ENCODE measurements at regions not wholly inside any gene's neighbourhood (a gene's known extent, or its start where the extent isn't known, plus 50 kb on each side); places are given as distances from the start of the nearest gene placed in this dataset.
"Not testable (repeated sequence)": the region's sequence is repeated elsewhere in the genome, so short reads cannot be mapped to it uniquely, and the experiment has no call there.

DNA sequence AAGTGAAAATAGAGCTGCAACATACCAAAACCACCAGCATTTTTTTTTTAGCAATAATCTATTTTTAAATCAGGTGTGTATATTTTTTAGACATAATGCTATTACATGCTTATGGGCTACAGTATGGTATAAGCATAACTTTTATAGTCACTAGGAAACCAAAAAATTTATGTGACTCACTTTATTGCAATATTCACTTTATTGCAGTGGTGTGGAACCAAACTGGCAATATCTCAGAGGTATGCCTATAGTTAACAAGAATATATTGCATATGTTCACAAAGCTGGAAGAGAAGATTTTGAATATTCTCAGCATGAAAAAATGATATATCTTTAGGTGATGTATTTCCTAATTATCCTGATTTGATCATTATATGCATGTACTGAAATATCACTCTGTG is 128.8 kb upstream of the PLGLB2 start:
- H3K27me3 ChIP-seq (replicated peaks; ENCODE audit: control insufficient read depth, insufficient read depth, low read length); H3K4me3 ChIP-seq (ENCODE audit: low read depth, low read length); H3K4me1 ChIP-seq; BruUV-seq (replicated peaks); H3K9me3 ChIP-seq; H3K27me3 Mint-ChIP-seq (ENCODE audit: insufficient read depth, unreplicated experiment); CTCF ChIA-PET; POLR2A ChIA-PET; H3K9me3 Mint-ChIP-seq (ENCODE audit: unreplicated experiment); intact Hi-C loops (cut with micrococcal nuclease; ENCODE audit: unreplicated experiment); H3K36me3 ChIP-seq (ENCODE audit: control insufficient read depth, insufficient read depth, low read length); H3K27ac Mint-ChIP-seq (ENCODE audit: unreplicated experiment); H3K4me3 Mint-ChIP-seq (ENCODE audit: unreplicated experiment); DNase-seq; H3K36me3 Mint-ChIP-seq (ENCODE audit: insufficient read depth, unreplicated experiment); H3K4me1 Mint-ChIP-seq (ENCODE audit: low read depth, unreplicated experiment): not testable (repeated sequence)

- H3K27me3 ChIP-seq (replicated peaks; ENCODE audit: control insufficient read depth, insufficient read depth, low read length); H3K9me3 Mint-ChIP-seq (ENCODE audit: unreplicated experiment); DNase-seq; POLR2A ChIA-PET; CTCF ChIA-PET; H3K4me3 ChIP-seq (ENCODE audit: low read depth, low read length); H3K4me3 Mint-ChIP-seq (ENCODE audit: unreplicated experiment); H3K27me3 Mint-ChIP-seq (ENCODE audit: insufficient read depth, unreplicated experiment); intact Hi-C loops (cut with micrococcal nuclease; ENCODE audit: unreplicated experiment); H3K27ac Mint-ChIP-seq (ENCODE audit: unreplicated experiment); H3K4me1 ChIP-seq; H3K36me3 ChIP-seq (ENCODE audit: control insufficient read depth, insufficient read depth, low read length); H3K36me3 Mint-ChIP-seq (ENCODE audit: insufficient read depth, unreplicated experiment); BruUV-seq (replicated peaks); H3K4me1 Mint-ChIP-seq (ENCODE audit: low read depth, unreplicated experiment); H3K9me3 ChIP-seq: not testable (repeated sequence)
Measured at GRCh38 chr2:87621139-87621538, 126.7 kb upstream of the PLGLB2 start.

DNA sequence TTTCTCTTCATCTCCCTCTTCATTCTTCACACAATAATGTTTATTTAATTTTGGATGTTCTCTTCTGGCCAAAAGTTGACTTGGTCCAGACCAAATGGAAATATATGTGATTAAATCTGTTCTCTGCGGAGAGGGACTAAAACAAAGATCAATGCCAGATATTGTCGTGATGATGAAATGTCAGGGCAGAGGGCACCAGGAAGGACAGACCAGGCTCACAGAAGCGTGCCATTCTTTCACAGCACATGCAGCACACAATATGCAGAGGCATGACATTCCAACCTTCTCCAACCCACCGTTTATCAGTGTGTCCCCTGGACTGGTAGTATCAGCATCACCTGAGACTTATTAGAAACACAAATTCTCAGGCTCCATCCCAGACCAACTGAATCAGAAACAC is 125.2 kb upstream of the PLGLB2 start:
- H3K36me3 Mint-ChIP-seq (ENCODE audit: insufficient read depth, unreplicated experiment); H3K4me1 Mint-ChIP-seq (ENCODE audit: low read depth, unreplicated experiment); intact Hi-C loops (cut with micrococcal nuclease; ENCODE audit: unreplicated experiment): not testable (repeated sequence)

GRCh38 chr2:87629491-87630458 is 118.1 kb upstream of the PLGLB2 start:
- POLR2A ChIA-PET; CTCF ChIA-PET; intact Hi-C loops (cut with micrococcal nuclease; ENCODE audit: unreplicated experiment); H3K4me1 Mint-ChIP-seq (ENCODE audit: low read depth, unreplicated experiment); H3K36me3 Mint-ChIP-seq (ENCODE audit: insufficient read depth, unreplicated experiment); H3K27me3 Mint-ChIP-seq (ENCODE audit: insufficient read depth, unreplicated experiment); H3K9me3 Mint-ChIP-seq (ENCODE audit: unreplicated experiment); H3K36me3 ChIP-seq (ENCODE audit: control insufficient read depth, insufficient read depth, low read length); H3K4me3 ChIP-seq (ENCODE audit: low read depth, low read length); H3K4me1 ChIP-seq; H3K9me3 ChIP-seq; H3K27me3 ChIP-seq (replicated peaks; ENCODE audit: control insufficient read depth, insufficient read depth, low read length); H3K4me3 Mint-ChIP-seq (ENCODE audit: unreplicated experiment); DNase-seq; BruUV-seq (replicated peaks); H3K27ac Mint-ChIP-seq (ENCODE audit: unreplicated experiment): not testable (repeated sequence)

More for the DNA sequence above, 125.2 kb upstream of the PLGLB2 start:
- POLR2A ChIA-PET; H3K9me3 Mint-ChIP-seq (ENCODE audit: unreplicated experiment); DNase-seq; H3K4me1 ChIP-seq; H3K36me3 ChIP-seq (ENCODE audit: control insufficient read depth, insufficient read depth, low read length); H3K27me3 ChIP-seq (replicated peaks; ENCODE audit: control insufficient read depth, insufficient read depth, low read length); H3K4me3 ChIP-seq (ENCODE audit: low read depth, low read length); H3K27me3 Mint-ChIP-seq (ENCODE audit: insufficient read depth, unreplicated experiment); H3K9me3 ChIP-seq; CTCF ChIA-PET; H3K27ac Mint-ChIP-seq (ENCODE audit: unreplicated experiment); H3K4me3 Mint-ChIP-seq (ENCODE audit: unreplicated experiment); BruUV-seq (replicated peaks): not testable (repeated sequence)

DNA sequence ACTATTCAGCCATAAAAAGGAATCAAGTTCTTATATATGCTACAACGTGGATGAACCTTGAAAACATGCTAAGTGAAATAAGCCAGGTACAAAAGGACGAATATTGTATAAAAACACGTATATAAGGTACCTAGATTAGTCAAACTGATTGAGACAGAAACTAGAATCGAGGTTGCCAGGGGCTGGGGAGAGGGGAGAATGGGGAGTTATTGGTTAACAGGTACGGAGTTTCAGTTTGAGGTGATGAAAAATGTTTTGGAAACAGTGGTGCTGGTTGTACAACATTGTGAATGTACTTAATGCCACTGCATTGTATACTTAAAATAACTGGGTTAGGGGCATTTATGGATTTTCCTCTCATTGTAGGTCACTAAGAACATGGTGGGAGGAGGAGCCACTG is 117.0 kb upstream of the PLGLB2 start:
- H3K4me3 Mint-ChIP-seq (ENCODE audit: unreplicated experiment), result not testable (repeated sequence)

GRCh38 chr2:87631402-87631801 is 116.5 kb upstream of the PLGLB2 start:
- H3K4me1 ChIP-seq; H3K27me3 ChIP-seq (replicated peaks; ENCODE audit: control insufficient read depth, insufficient read depth, low read length); H3K27me3 Mint-ChIP-seq (ENCODE audit: insufficient read depth, unreplicated experiment); H3K27ac Mint-ChIP-seq (ENCODE audit: unreplicated experiment); H3K4me1 Mint-ChIP-seq (ENCODE audit: low read depth, unreplicated experiment); CTCF ChIA-PET; H3K36me3 ChIP-seq (ENCODE audit: control insufficient read depth, insufficient read depth, low read length); BruUV-seq (replicated peaks); H3K36me3 Mint-ChIP-seq (ENCODE audit: insufficient read depth, unreplicated experiment); POLR2A ChIA-PET; H3K9me3 ChIP-seq; H3K4me3 Mint-ChIP-seq (ENCODE audit: unreplicated experiment); H3K4me3 ChIP-seq (ENCODE audit: low read depth, low read length); DNase-seq; H3K9me3 Mint-ChIP-seq (ENCODE audit: unreplicated experiment); intact Hi-C loops (cut with micrococcal nuclease; ENCODE audit: unreplicated experiment): not testable (repeated sequence)

More for the DNA sequence above, 117.0 kb upstream of the PLGLB2 start:
- H3K27ac Mint-ChIP-seq (ENCODE audit: unreplicated experiment); intact Hi-C loops (cut with micrococcal nuclease; ENCODE audit: unreplicated experiment); DNase-seq; CTCF ChIA-PET; H3K36me3 ChIP-seq (ENCODE audit: control insufficient read depth, insufficient read depth, low read length); BruUV-seq (replicated peaks); H3K4me1 ChIP-seq; H3K27me3 Mint-ChIP-seq (ENCODE audit: insufficient read depth, unreplicated experiment); H3K36me3 Mint-ChIP-seq (ENCODE audit: insufficient read depth, unreplicated experiment); H3K4me3 ChIP-seq (ENCODE audit: low read depth, low read length); POLR2A ChIA-PET; H3K9me3 Mint-ChIP-seq (ENCODE audit: unreplicated experiment); H3K27me3 ChIP-seq (replicated peaks; ENCODE audit: control insufficient read depth, insufficient read depth, low read length); H3K4me1 Mint-ChIP-seq (ENCODE audit: low read depth, unreplicated experiment); H3K9me3 ChIP-seq: not testable (repeated sequence)

GRCh38 chr2:87633287-87633963 is 114.5 kb upstream of the PLGLB2 start:
- H3K27ac Mint-ChIP-seq (ENCODE audit: unreplicated experiment); CTCF ChIA-PET; BruUV-seq (replicated peaks); H3K27me3 ChIP-seq (replicated peaks; ENCODE audit: control insufficient read depth, insufficient read depth, low read length); H3K27me3 Mint-ChIP-seq (ENCODE audit: insufficient read depth, unreplicated experiment); H3K36me3 ChIP-seq (ENCODE audit: control insufficient read depth, insufficient read depth, low read length); H3K4me3 ChIP-seq (ENCODE audit: low read depth, low read length); H3K36me3 Mint-ChIP-seq (ENCODE audit: insufficient read depth, unreplicated experiment); intact Hi-C loops (cut with micrococcal nuclease; ENCODE audit: unreplicated experiment); POLR2A ChIA-PET; H3K4me1 Mint-ChIP-seq (ENCODE audit: low read depth, unreplicated experiment); H3K4me3 Mint-ChIP-seq (ENCODE audit: unreplicated experiment); H3K9me3 ChIP-seq; H3K4me1 ChIP-seq; DNase-seq; H3K9me3 Mint-ChIP-seq (ENCODE audit: unreplicated experiment): not testable (repeated sequence)
